H1 (cell line): ENCODE measurements at regions not wholly inside any gene's neighbourhood (a gene's known extent, or its start where the extent isn't known, plus 50 kb on each side); places are given as distances from the start of the nearest gene placed in this dataset.

Source experiments
- CHD1 ChIP-seq: IDR thresholded peaks from 2 replicates; pipeline ENCODE4 v1.6.1; 2012; ENCODE audit warnings: low read depth, low read length, improper control_type of control experiment
- CREB1 ChIP-seq: IDR thresholded peaks from 2 replicates; pipeline ENCODE4 v1.6.1; 2012; ENCODE audit warnings: inconsistent platforms
- EP300 ChIP-seq, 2 experiments: IDR thresholded peaks; 1 replicate in 1 of 2; 2 replicates in 1 of 2; pipeline ENCODE4 v1.6.1; 2011 to 2012; ENCODE audit warnings: low read depth in 2 of 2, low read length in 2 of 2, mild to moderate bottlenecking in 2 of 2, borderline replicate concordance in 1 of 2, inconsistent platforms in 1 of 2, moderate library complexity in 1 of 2
- KDM1A ChIP-seq: fragments of 200-600, 300-600 bp; sonication (generic); IDR thresholded peaks from 2 replicates; pipeline ENCODE4 v1.7.1; 2016; ENCODE audit warnings: mild to moderate bottlenecking, low read length, borderline replicate concordance
- KDM4A ChIP-seq: IDR thresholded peaks from one replicate; pipeline ENCODE4 v1.7.1; 2012; ENCODE audit warnings: low read depth, mild to moderate bottlenecking, moderate library complexity, low read length, inconsistent platforms; ENCODE audit not compliant: severe bottlenecking
- NRF1 ChIP-seq: IDR thresholded peaks from 2 replicates; pipeline ENCODE4 v1.6.1; 2011; ENCODE audit warnings: mild to moderate bottlenecking, low read depth, low read length, improper control_type of control experiment
- RXRA ChIP-seq: IDR thresholded peaks from 2 replicates; pipeline ENCODE4 v1.6.1; 2011; ENCODE audit warnings: low read depth, mild to moderate bottlenecking, low read length, moderate library complexity; ENCODE audit not compliant: insufficient read depth

- TF ChIP-seq RXRA (no peak), NRF1 (no peak), KDM4A (no peak), EP300 (IDR thresholded peaks at IDR 0.05; ENCODE audit: borderline replicate concordance in 1 of 2, low read depth in 2 of 2, low read length in 2 of 2) (no peak), CREB1 (no peak), KDM1A (no peak), CHD1 (no peak)
- TF ChIP-seq, all 59 proteins: peak for 0
Measured at GRCh38 chr18:10269261-10269660, 185.2 kb upstream of the APCDD1 start (continued).
